Activated CD4-positive, alpha-beta T cell treated with anti-CD3 and anti-CD28 coated beads for 36 hours (primary cell): ENCODE measurements at regions not wholly inside any gene's neighbourhood (a gene's known extent, or its start where the extent isn't known, plus 50 kb on each side); places are given as distances from the start of the nearest gene placed in this dataset.
A peak's percentile ranks its signal among the peaks of the same experiment; 100 is the strongest.
"Not testable (repeated sequence)": the region's sequence is repeated elsewhere in the genome, so short reads cannot be mapped to it uniquely, and the experiment has no call there.

Source experiments
- ATAC-seq: fragments of 200-7000 bp; cut with Tn5 transposase; one replicate; pipeline ENCODE4 v1.10.0; 2021; ENCODE audit warnings: mild to moderate bottlenecking, moderate library complexity
- CTCF ChIA-PET: fragments of 350-600 bp; sonication (Branson Sonifier 250); formaldehyde crosslinking; loops from one replicate; lab custom pipeline; 2021; ENCODE audit warnings: antibody characterized with exemption; lab: Charles Lee
- POLR2A ChIA-PET: fragments of 350-600 bp; sonication (Branson Sonifier 250); formaldehyde crosslinking; loops from one replicate; lab custom pipeline; 2021; ENCODE audit warnings: antibody characterized with exemption, inconsistent platforms; lab: Charles Lee
- DNase-seq: peaks from one replicate; pipeline ENCODE4 v3.0.0-alpha.2; 2020
- H3K27ac Mint-ChIP-seq: one replicate; pipeline ENCODE4 v1.8.0; 2021; ENCODE audit warnings: mixed read lengths
- H3K27me3 Mint-ChIP-seq: one replicate; pipeline ENCODE4 v1.8.0; 2021; ENCODE audit warnings: mixed read lengths
- H3K36me3 Mint-ChIP-seq: one replicate; pipeline ENCODE4 v1.8.0; 2021; ENCODE audit warnings: low read depth, mixed read lengths
- H3K4me1 Mint-ChIP-seq: one replicate; pipeline ENCODE4 v1.8.0; 2021; ENCODE audit warnings: mixed read lengths
- H3K4me3 Mint-ChIP-seq: one replicate; pipeline ENCODE4 v1.8.0; 2021; ENCODE audit warnings: mild to moderate bottlenecking, moderate library complexity, mixed read lengths
- H3K9me3 Mint-ChIP-seq: one replicate; pipeline ENCODE4 v1.8.0; 2021; ENCODE audit warnings: low read depth, mixed read lengths
- intact Hi-C, 2 experiments: fragments of 100-400 bp; cut with DNase I in 1 of 2; cut with micrococcal nuclease in 1 of 2; formaldehyde crosslinking; loops; one replicate each; pipeline versions ENCODE4 v1.14.2 to v1.15.1; 2022 to 2024; cut with DNase I, micrococcal nuclease

GRCh38 chr5:34411470-34412346 is 244.4 kb upstream of the RAI14 start:
- Mint-ChIP-seq H3K4me1 (peaks cover 5% of the 10 kb centered on the region), H3K27ac (no peak overlapping the region), H3K9me3 (no peaks in the 10 kb centered on the region), H3K27me3 (peaks cover 3% of the 10 kb centered on the region), H3K4me3 (no peak overlapping the region), H3K36me3 (no peaks in the 10 kb centered on the region)
- intact Hi-C loops: no loop called here
- ATAC-seq: no peak
- ChIA-PET CTCF (no interaction called here), POLR2A (no interaction called here)
- no peak for DNase-seq

- Mint-ChIP-seq H3K4me1 (peaks cover 5% of the 10 kb centered on the region), H3K27me3 (peaks cover 3% of the 10 kb centered on the region)
- CTCF ChIA-PET: no interaction called here
Observed at GRCh38 chr5:34412736-34413135, 243.4 kb upstream of the RAI14 start.

DNA sequence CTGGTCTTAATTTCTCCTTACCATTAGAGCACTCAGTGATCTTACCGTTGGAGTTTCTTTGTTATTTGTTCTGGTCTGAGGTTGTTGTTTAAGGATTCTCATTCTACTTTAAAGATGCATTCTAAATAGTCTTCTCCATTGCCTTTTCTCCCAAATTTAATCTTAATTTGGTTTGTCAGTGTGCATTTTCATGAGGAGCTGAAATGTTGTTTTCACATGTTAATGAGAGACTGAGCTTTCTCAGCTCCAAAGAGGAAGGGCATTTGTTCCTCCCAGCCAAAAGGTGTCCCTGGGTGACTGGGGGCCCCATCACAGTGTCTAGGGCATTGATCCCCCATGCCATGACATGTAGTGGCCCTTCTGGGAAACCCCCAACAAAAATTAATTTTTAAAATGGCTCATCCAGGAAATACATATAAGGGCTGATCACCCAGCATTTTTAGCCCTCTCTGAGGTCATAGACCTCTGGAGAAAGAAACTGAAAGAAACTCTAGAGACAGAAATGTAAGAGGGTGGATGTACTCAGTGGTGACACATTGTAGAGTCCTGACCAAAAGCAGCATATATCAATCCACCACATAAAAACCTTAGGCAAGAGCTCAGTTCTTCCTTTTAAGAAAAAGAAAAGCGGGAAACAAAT is 240.4 kb upstream of the RAI14 start:
- no peak overlapping the region for H3K27ac Mint-ChIP-seq
- intact Hi-C loops: no loop called here
- peaks cover 5% of the 10 kb centered on the region for H3K4me1 Mint-ChIP-seq
- POLR2A ChIA-PET: no interaction called here
- H3K9me3 Mint-ChIP-seq: peaks cover 6% of the 10 kb centered on the region
- ATAC-seq (peak; percentile 96), DNase-seq (no peak)
- peaks cover 5% of the 10 kb centered on the region for H3K27me3 Mint-ChIP-seq
- no peak overlapping the region for H3K4me3 Mint-ChIP-seq
- peaks cover 1% of the 10 kb centered on the region for H3K36me3 Mint-ChIP-seq
- CTCF ChIA-PET: interaction anchor here (0.6 to 0.8 kb wide), 4 partner anchors 8 to 565 kb away, joined by 3 to 4 read pairs (median 4); no protein-coding TSS in a partner anchor

More at GRCh38 chr5:34412736-34413135, 243.4 kb upstream of the RAI14 start:
- intact Hi-C loops: no loop called here
- H3K27ac Mint-ChIP-seq: no peak overlapping the region
- no peaks in the 10 kb centered on the region for H3K9me3 Mint-ChIP-seq
- ATAC-seq: no peak
- POLR2A ChIA-PET: no interaction called here
- DNase-seq: no peak
- H3K36me3 Mint-ChIP-seq: no peaks in the 10 kb centered on the region
- H3K4me3 Mint-ChIP-seq: no peak overlapping the region

GRCh38 chr5:34416501-34417008 is 239.6 kb upstream of the RAI14 start:
- ChIA-PET POLR2A (no interaction called here), CTCF (interaction anchor here (0.7 to 0.8 kb wide), 2 partner anchors 9 to 98 kb away, joined by 3 to 4 read pairs; no protein-coding TSS in a partner anchor)
- Mint-ChIP-seq H3K4me1 (peaks cover 5% of the 10 kb centered on the region), H3K27ac (no peak overlapping the region), H3K36me3 (peaks cover 1% of the 10 kb centered on the region), H3K4me3 (no peak overlapping the region), H3K9me3 (peaks cover 6% of the 10 kb centered on the region), H3K27me3 (peaks cover 5% of the 10 kb centered on the region)
- DNase-seq (no peak), ATAC-seq (no peak)
- intact Hi-C loops: no loop called here

- H3K4me1 Mint-ChIP-seq, POLR2A ChIA-PET, CTCF ChIA-PET, DNase-seq, H3K9me3 Mint-ChIP-seq, ATAC-seq, H3K4me3 Mint-ChIP-seq, H3K36me3 Mint-ChIP-seq, intact Hi-C loops, H3K27me3 Mint-ChIP-seq, H3K27ac Mint-ChIP-seq: not testable (repeated sequence)
Observed at GRCh38 chr5:34420191-34420590, 235.9 kb upstream of the RAI14 start.

- Mint-ChIP-seq H3K4me3 (no peak overlapping the region), H3K36me3 (no peaks in the 10 kb centered on the region), H3K4me1 (no peaks in the 10 kb centered on the region), H3K9me3 (peaks cover 4% of the 10 kb centered on the region), H3K27ac (no peak overlapping the region), H3K27me3 (peaks cover 16% of the 10 kb centered on the region)
- ChIA-PET POLR2A (no interaction called here), CTCF (no interaction called here)
- intact Hi-C loops: no loop called here
- no peak for ATAC-seq
- DNase-seq: no peak
Observed at GRCh38 chr5:34436761-34437501, 219.2 kb upstream of the RAI14 start.

DNA sequence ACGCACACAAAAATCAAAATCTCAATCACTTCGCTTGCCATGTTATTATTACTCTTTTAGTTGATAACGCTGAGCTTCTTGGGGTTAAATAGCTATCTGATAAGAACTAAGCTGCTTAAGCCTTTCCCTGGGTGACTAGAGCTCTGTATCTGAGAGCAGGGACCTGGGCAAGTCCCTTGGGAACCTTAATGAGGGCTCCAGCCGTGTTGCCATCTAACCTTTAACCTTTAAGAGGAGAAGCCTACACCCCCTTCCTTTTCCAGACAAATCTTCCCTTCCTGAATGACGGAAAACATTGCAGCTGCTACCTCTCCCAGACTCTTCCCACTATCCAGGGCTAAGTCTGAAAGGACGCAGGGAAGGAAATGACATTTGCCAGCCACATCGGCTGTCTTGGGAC is 216.5 kb upstream of the RAI14 start:
- no peaks in the 10 kb centered on the region for H3K4me1 Mint-ChIP-seq
- H3K4me3 Mint-ChIP-seq: no peak overlapping the region
- H3K36me3 Mint-ChIP-seq: no peaks in the 10 kb centered on the region
- H3K27me3 Mint-ChIP-seq: peaks cover 9% of the 10 kb centered on the region
- peaks cover 4% of the 10 kb centered on the region for H3K9me3 Mint-ChIP-seq
- intact Hi-C loops: no loop called here
- no peak overlapping the region for H3K27ac Mint-ChIP-seq
- ATAC-seq (no peak), DNase-seq (no peak)
- CTCF ChIA-PET: interaction anchor here (0.6 to 0.7 kb wide), 2 partner anchors 30 to 43 kb away, joined by 3 read pairs; no protein-coding TSS in a partner anchor
- POLR2A ChIA-PET: no interaction called here

GRCh38 chr5:34441767-34442166 is 214.4 kb upstream of the RAI14 start:
- H3K27me3 Mint-ChIP-seq, POLR2A ChIA-PET, H3K4me3 Mint-ChIP-seq, H3K4me1 Mint-ChIP-seq, H3K36me3 Mint-ChIP-seq, CTCF ChIA-PET, DNase-seq, H3K9me3 Mint-ChIP-seq, ATAC-seq, intact Hi-C loops, H3K27ac Mint-ChIP-seq: not testable (repeated sequence)

DNA sequence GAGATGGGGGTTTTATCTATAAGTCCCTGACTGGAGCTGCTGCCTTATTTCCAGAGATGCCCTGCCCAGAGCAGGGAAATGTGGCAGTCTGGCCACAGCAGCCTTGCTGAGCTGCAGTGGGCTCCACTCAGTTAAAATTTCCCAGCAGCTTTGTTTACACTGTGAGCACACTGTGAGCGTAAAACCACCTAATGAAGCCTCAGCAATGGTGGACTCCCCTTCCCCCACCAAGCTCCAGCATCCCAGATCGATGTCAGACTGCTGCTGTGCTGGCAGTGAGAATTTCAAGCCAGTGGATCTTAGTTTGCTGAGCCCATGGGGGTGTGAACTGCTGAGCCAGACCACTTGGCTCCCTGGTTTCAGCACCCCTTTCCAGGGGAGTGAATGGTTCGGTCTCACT is 208.7 kb upstream of the RAI14 start:
- Mint-ChIP-seq H3K27me3 (peaks cover 15% of the 10 kb centered on the region), H3K4me3 (no peak overlapping the region), H3K4me1 (no peaks in the 10 kb centered on the region), H3K36me3 (no peaks in the 10 kb centered on the region), H3K27ac (no peak overlapping the region), H3K9me3 (no peaks in the 10 kb centered on the region)
- POLR2A ChIA-PET: no interaction called here
- CTCF ChIA-PET: no interaction called here
- intact Hi-C loops: no loop called here
- no peak for DNase-seq
- no peak for ATAC-seq

DNA sequence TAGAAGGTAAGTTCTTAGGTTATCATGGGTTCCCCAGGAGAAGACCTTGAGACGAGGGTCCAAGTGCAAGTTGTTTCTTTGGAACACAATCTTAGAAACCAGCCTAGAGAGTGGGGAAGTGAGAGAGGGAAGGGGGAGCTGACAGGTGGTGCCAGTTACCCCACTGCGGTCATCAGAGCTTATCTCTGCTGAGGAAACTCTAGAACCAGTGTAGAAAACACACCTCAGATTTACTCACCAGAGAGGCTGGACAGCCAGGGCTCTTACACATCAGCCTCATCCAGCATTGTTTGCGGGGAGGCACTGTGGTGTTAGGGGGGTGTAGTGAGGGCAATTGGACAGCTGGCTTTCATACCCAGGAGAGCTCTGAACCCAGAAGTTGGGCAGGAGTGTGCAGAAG is 206.5 kb upstream of the RAI14 start:
- POLR2A ChIA-PET: no interaction called here
- Mint-ChIP-seq H3K27me3 (peaks cover 19% of the 10 kb centered on the region), H3K9me3 (no peaks in the 10 kb centered on the region), H3K36me3 (no peaks in the 10 kb centered on the region), H3K4me1 (no peaks in the 10 kb centered on the region), H3K4me3 (no peak overlapping the region), H3K27ac (no peak overlapping the region)
- CTCF ChIA-PET: interaction anchor here (1.4 to 1.7 kb wide), 2 partner anchors 8 to 10 kb away, joined by 3 to 4 read pairs; no protein-coding TSS in a partner anchor
- DNase-seq (no peak), ATAC-seq (no peak)
- intact Hi-C loops: no loop called here

DNA sequence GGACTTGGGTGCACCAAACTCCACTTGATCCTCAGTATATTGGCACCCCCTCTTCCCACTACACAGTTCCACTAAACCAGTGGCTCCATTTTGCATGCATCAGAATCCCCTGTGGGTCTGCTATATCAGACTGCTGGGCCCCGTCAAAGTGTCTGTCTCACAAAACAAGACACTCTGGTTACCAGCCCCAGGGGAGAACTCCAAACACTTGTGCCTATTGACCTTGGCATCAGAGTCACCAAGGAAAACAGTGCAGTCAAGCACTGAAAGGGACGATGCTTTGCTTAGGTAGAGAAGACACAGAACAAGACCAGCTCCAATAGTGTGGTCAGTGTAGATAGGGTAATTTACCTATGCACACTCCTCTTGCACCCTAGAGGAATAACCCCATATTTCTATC is 205.8 kb upstream of the RAI14 start:
- Mint-ChIP-seq H3K27ac (no peak overlapping the region), H3K27me3 (peaks cover 19% of the 10 kb centered on the region), H3K36me3 (no peaks in the 10 kb centered on the region), H3K9me3 (no peaks in the 10 kb centered on the region), H3K4me3 (no peak overlapping the region), H3K4me1 (no peaks in the 10 kb centered on the region)
- DNase-seq: no peak
- intact Hi-C loops: no loop called here
- ATAC-seq: no peak
- CTCF ChIA-PET: interaction anchor here (1.4 to 1.7 kb wide), 3 partner anchors 8 to 15 kb away, joined by 3 to 4 read pairs (median 3); no protein-coding TSS in a partner anchor
- POLR2A ChIA-PET: no interaction called here
